Transverse colon (tissue), 4 donors: ENCODE measurements at regions not wholly inside any gene's neighbourhood (a gene's known extent, or its start where the extent isn't known, plus 50 kb on each side); places are given as distances from the start of the nearest gene placed in this dataset.

Source experiments
- DNase-seq: peaks from one replicate; pipeline ENCODE4 v3.0.0-alpha.2; 2019
- H3K27ac ChIP-seq, 4 donors: fragments of 200-600 bp; sonication (generic); 2 replicates each; pipeline ENCODE4 v1.5.1; 2016 to 2018; ENCODE audit warnings: inconsistent platforms in 4 of 4
- H3K27me3 ChIP-seq: fragments of 200-600 bp; sonication (generic); 2 replicates; pipeline ENCODE4 v1.5.1; 2017; ENCODE audit warnings: inconsistent platforms
- H3K36me3 ChIP-seq, 4 donors: fragments of 200-600 bp; sonication (generic); 2 replicates each; pipeline ENCODE4 v1.5.1; 2017 to 2019; ENCODE audit warnings: inconsistent platforms in 4 of 4
- H3K4me1 ChIP-seq, 4 donors: fragments of 200-600 bp; sonication (generic); 2 replicates each; pipeline ENCODE4 v1.5.1; 2017 to 2020; ENCODE audit warnings: inconsistent platforms in 4 of 4
- H3K4me3 ChIP-seq, 4 donors: fragments of 200-600 bp; sonication (generic); 1 replicate in 1 of 4; 2 replicates in 3 of 4; pipeline versions ENCODE4 v1.5.1 to v1.6.1; 2017 to 2019; ENCODE audit warnings: inconsistent platforms in 4 of 4
- H3K9me3 ChIP-seq, 2 donors: fragments of 200-600 bp; sonication (generic); 2 replicates each; pipeline ENCODE4 v1.5.1; 2017 to 2019; ENCODE audit warnings: inconsistent platforms in 2 of 2
- EP300 ChIP-seq: sonication (generic); formaldehyde crosslinking; IDR thresholded peaks from one replicate; pipeline ENCODE4 v1.6.1; 2017; ENCODE audit warnings: antibody characterized with exemption, low read depth
- POLR2A ChIP-seq: fragments of 450-650 bp; IDR thresholded peaks from one replicate; pipeline ENCODE4 v1.6.1; 2016; ENCODE audit warnings: antibody characterized with exemption, mild to moderate bottlenecking, moderate library complexity
- POLR2AphosphoS5 ChIP-seq, 3 donors: sonication (generic); formaldehyde crosslinking; IDR thresholded peaks; one replicate each; pipeline ENCODE4 v1.6.1; 2016; ENCODE audit warnings: antibody characterized with exemption in 3 of 3
- WGBS, 2 donors: methylation state at CpG; one replicate each; pipeline ENCODE4 v1.1.5; 2018; ENCODE audit warnings: low coverage in 1 of 2; 5-methylcytosine and 5-hydroxymethylcytosine counted together
- in situ Hi-C, 4 donors: fragments of 200-750 bp; cut with MboI; loops; one replicate each; pipeline versions ENCODE4 v1.15.0 to v1.15.1; 2017; ENCODE audit warnings: low sequenced_read_pairs in 3 of 4, low pct_ligation_motif_present in 1 of 4, low pct_unique_long_range_greater_than_20kb in 1 of 4
- intact Hi-C: fragments of 100-400 bp; cut with DNase I; formaldehyde crosslinking; loops from one replicate; pipeline ENCODE4 v1.15.1; 2023; ENCODE audit warnings: low total_unique reads
- TF ChIP-seq, protein P1 (sequence below), 5 experiments: fragments of 200-600 bp in 3 of 5; fragments of 450-650 bp in 2 of 5; sonication (generic) in 3 of 5; IDR thresholded peaks; 1 replicate in 2 of 5; 2 replicates in 3 of 5; pipeline ENCODE4 v1.5.1; 2016 to 2017; ENCODE audit warnings: antibody characterized with exemption in 5 of 5, inconsistent platforms in 3 of 5, mild to moderate bottlenecking in 2 of 5, moderate library complexity in 1 of 5

DNA sequence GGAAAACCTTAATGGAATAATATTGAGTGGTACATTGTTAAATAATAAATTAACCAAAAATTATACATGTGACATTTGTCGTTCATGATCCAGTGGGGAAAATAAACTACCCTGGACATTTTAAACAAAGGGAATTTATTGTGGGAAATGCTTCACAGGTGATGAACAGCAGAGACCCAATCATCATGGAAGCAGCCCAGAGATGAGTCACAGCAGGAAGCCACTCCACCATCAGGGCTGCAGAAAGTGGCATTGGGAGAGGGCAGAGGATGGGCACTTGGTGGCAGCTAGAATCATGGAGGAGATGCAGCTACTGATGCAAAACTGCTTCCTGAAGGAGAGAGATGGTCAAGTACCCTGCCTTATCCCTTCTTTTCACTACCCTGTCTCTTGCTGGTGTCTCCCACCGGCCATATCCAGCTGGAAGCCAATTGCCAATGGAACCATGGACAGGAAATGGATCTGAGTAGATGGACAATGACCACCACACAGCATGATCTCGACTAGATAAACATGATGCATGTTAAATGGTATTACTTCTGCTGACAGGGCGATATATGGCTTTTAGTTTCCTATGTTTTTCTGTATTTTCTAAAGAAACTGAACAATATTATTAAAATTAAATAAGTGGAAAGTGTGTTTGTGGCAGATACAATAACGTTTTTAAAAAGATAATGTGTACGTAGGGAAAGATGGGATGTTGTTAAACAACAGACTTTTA lies 139.8 kb downstream of the RPIA start:
- H3K27me3 ChIP-seq, result no peaks in the 10 kb centered on the region
- no peak for TF ChIP-seq POLR2AphosphoS5 (IDR thresholded peaks at IDR 0.05)
- TF ChIP-seq POLR2A, result no peak
- no peak for TF ChIP-seq EP300
- TF ChIP-seq, protein P1, sequence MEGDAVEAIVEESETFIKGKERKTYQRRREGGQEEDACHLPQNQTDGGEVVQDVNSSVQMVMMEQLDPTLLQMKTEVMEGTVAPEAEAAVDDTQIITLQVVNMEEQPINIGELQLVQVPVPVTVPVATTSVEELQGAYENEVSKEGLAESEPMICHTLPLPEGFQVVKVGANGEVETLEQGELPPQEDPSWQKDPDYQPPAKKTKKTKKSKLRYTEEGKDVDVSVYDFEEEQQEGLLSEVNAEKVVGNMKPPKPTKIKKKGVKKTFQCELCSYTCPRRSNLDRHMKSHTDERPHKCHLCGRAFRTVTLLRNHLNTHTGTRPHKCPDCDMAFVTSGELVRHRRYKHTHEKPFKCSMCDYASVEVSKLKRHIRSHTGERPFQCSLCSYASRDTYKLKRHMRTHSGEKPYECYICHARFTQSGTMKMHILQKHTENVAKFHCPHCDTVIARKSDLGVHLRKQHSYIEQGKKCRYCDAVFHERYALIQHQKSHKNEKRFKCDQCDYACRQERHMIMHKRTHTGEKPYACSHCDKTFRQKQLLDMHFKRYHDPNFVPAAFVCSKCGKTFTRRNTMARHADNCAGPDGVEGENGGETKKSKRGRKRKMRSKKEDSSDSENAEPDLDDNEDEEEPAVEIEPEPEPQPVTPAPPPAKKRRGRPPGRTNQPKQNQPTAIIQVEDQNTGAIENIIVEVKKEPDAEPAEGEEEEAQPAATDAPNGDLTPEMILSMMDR (IDR thresholded peaks at IDR 0.05), result no peak
- no peaks in the 10 kb centered on the region for H3K4me1 ChIP-seq
- 18 to 47% methylated on average over 3 to 6 of the region's 6 CpGs for WGBS, 2 donors
- intact Hi-C loops, result no loop called here
- no peaks in the 10 kb centered on the region for H3K9me3 ChIP-seq
- H3K4me3 ChIP-seq, result no peak overlapping the region
- DNase-seq, result no peak
- in situ Hi-C loops, result no loop called here
- H3K27ac ChIP-seq, result no peak overlapping the region
- no peaks in the 10 kb centered on the region for H3K36me3 ChIP-seq

DNA sequence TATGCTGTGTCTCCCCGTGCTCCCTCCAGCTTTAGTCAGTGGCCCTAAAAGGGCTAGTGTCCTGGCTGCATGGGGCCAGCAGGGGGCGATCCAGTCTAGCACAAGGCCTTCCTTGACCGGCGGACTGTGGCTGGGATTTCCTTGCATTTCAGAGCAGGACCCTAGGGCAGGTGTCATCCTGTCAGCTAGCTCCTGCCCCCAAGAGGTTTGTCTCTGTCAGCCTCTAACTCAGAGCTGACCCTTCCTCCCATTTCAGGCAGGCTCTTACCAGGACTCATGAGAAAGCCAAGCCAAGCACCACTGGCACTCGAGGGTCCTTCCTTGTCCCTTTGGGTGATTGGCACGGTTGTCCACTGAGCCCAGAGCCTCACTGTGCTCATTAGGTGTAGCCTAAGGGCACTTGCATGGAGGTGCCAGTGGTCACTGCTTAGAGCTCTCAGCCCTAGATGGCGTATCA lies 140.3 kb downstream of the RPIA start:
- intact Hi-C loops, result no loop called here
- Histone ChIP-seq H3K4me1 (no peaks in the 10 kb centered on the region), H3K9me3 (no peaks in the 10 kb centered on the region), H3K27ac (peak overlapping the region in 2 of 4 donors; percentile 33 to 51), H3K27me3 (no peaks in the 10 kb centered on the region), H3K36me3 (no peaks in the 10 kb centered on the region), H3K4me3 (no peak overlapping the region)
- in situ Hi-C loops, result no loop called here
- no peak for TF ChIP-seq EP300
- TF ChIP-seq, protein P1 (IDR thresholded peaks at IDR 0.05), result peak; percentile 58 to 79 (median 75)
- 28 to 39% methylated on average over 3 to 7 of the region's 7 CpGs for WGBS, 2 donors
- DNase-seq, result peak; percentile 83

DNA sequence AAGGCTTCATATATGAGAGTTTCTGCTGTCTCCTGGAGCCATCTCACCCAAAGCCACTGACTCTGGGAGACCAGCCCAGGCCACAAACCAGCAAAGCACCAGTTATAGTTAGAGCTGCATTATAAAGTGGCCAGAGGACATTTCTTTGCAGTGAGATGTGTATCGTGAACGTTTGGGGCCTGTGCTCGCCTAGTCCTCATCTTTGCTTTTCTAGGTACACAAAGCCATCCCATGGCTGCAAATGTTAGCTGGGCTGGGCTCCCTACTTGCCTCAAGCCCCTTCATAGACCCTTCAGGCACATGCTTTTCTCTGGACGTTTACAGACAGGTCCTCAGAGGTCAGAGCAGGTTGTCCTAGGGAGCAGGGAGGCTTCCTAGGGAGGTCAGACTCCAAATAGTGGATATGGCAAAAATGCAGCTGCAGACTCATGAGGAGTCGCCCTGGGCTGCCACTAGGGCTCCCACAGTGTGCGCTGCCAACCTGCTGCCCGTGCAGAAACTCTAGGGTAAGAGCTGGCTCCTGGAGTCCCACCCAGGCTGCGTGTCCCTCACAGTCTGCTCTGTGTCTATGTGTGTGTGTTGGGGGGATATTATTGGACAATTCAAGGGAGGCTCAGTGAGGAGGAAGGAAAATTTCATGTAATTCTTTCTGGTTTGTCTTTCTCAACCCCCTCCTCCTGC lies 141.0 kb downstream of the RPIA start:
- intact Hi-C loops (no loop called here), in situ Hi-C loops (no loop called here)
- no peak for TF ChIP-seq EP300
- no peak for TF ChIP-seq POLR2AphosphoS5 (IDR thresholded peaks at IDR 0.05)
- no peak for TF ChIP-seq POLR2A
- TF ChIP-seq, protein P1 (IDR thresholded peaks at IDR 0.05), result no peak
- Histone ChIP-seq H3K27me3 (no peaks in the 10 kb centered on the region), H3K27ac (peak overlapping the region in 2 of 4 donors; percentile 33 to 51), H3K9me3 (no peaks in the 10 kb centered on the region), H3K4me1 (no peaks in the 10 kb centered on the region), H3K4me3 (no peak overlapping the region), H3K36me3 (no peaks in the 10 kb centered on the region)
- WGBS, 2 donors, result 80 to 83% methylated on average over 4 to 8 of the region's 8 CpGs
- DNase-seq, result peak; percentile 26

DNA sequence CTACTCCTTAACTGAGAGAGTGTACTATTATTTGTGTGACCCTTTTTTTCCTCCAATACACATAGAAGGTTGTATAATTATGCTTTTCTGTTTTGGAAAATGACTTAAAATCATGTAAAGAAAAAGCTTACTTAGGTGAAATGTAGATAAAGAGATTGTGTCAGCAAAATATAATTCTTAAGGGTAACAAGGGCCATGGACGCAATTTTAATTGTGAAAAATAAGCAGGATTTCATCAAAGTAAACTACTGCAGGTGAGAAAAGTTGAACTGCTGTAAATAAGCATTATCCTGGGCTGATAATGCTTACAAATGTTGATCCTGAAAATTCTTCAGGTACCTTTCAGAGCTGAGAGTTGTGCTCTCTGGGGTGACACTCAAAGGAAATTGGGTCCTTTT lies 141.5 kb downstream of the RPIA start:
- H3K27ac ChIP-seq, result peak overlapping the region in 2 of 4 donors; percentile 33 to 51
- H3K36me3 ChIP-seq, result no peaks in the 10 kb centered on the region
- no peaks in the 10 kb centered on the region for H3K9me3 ChIP-seq
- no peaks in the 10 kb centered on the region for H3K4me1 ChIP-seq
- no peak for DNase-seq
- H3K27me3 ChIP-seq, result no peaks in the 10 kb centered on the region
- TF ChIP-seq POLR2AphosphoS5 (IDR thresholded peaks at IDR 0.05) (no peak), POLR2A (no peak), EP300 (no peak)
- TF ChIP-seq, protein P1 (IDR thresholded peaks at IDR 0.05), result no peak
- intact Hi-C loops (no loop called here), in situ Hi-C loops (no loop called here)
- H3K4me3 ChIP-seq, result no peak overlapping the region
- 80 to 89% methylated on average over 1 of the region's 1 CpG for WGBS, 2 donors
